Islet of Langerhans (tissue), 1 donor: ENCODE measurements at regions not wholly inside any gene's neighbourhood (a gene's known extent, or its start where the extent isn't known, plus 50 kb on each side); places are given as distances from the start of the nearest gene placed in this dataset.

Experiments used
- FAIRE-seq: peaks from one replicate; lab custom pipeline; 2011; peaks lifted over from hg19 to GRCh38; lab: Jason Lieb, UNC

DNA sequence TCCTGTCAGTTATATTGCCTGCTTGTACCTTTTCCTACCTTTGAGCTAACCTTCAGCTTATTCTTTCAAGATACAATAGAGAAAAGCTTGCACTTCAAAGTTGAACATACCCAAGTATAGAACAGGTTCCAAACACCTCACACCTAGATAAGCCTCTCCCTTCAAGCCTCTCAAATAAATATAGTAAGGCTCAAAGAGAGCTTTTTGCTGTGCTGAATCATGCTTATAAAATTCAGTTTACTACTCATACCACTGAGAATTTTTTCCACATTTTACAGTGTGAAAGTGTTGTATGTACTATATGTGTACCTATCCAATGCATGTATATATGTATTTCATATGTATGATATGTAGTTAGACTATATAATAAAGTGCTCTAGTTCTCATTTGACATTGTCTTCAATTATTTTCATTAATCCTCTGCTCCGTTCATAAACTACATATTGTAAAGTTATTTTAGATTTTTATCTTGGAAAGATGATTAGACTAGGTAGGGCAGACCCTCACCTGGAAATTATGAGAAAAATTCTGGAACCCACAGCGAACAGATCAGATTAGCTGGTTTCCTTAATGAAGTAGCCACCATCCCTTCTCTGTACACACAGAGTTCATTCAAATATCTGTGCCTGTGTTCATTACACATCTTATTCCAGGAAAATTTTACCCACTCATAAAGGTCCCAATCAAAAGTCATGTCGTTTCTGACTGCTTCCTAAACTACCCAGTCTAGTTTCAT lies 149.2 kb upstream of the RGMB start:
- FAIRE-seq: no peak

DNA sequence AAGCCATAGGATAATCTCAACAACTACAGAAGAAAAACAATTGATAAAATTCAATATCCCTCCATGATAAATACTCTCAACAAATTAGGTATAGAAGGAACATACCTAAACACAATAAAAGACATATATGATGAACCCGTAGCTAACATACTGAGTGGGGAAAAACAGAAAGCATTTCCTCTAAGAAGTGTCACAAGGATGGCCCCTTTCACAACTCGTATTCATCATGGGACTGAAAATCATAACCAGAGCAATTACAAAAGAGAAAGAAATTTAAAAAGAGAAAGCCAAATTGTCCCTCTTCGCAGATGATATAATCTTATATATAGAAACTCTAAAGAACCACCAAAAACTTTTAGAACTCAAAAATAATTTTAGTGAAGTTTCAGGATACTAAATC lies 146.3 kb upstream of the RGMB start:
- FAIRE-seq: no peak

DNA sequence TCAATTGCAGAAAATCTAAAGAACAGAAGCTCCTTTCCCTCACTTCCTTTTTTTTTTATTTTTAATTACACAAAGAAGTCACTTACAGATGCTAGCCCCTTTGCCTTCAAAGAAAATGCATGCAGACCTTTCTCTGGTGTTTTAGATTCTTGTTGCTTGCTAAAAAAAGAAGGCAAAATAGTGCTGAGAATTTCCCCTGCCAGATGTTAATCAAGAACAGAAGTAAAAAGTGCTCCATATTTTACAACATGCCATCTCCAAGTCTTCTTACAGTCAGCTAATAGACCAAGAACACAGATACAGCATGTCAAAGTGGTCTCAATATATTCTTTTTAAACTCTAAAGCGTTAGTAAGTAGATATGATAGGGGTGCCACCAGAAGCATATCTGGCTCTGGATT lies 142.8 kb upstream of the RGMB start:
- no peak for FAIRE-seq

DNA sequence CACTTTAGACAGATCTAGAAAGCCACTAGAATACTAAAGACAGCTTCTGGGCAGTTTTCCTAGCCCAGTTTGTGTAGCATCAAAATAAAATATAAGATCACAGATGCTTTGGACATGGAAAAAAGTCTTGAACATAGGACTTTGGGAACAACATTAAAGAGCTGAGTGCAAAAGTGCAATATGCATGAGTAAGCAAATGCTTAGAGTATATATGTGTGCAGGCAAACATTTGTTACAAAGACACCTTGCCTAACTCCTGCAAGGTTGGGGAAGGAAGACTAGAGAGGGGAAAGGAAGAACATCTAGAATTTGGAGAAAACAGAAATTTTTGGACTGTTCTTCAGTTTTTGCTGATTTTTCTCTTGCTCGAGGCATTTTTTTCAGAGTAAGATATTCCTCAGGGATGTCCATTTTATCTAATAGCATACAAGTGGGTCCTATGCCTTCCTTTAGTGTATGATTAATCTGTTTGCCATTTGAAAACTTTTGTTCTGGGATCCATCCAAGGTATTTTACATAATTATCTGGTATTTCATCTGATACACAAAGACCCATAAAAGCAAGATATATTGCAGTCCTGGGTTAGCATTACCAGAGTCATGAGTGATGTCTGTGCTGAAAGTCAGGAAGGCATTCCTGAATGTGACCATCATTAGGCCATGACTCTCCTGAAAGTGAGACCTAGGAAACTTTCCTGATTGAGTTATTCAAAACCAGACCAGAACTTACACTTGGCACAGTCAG lies 142.0 kb upstream of the RGMB start:
- FAIRE-seq: no peak

DNA sequence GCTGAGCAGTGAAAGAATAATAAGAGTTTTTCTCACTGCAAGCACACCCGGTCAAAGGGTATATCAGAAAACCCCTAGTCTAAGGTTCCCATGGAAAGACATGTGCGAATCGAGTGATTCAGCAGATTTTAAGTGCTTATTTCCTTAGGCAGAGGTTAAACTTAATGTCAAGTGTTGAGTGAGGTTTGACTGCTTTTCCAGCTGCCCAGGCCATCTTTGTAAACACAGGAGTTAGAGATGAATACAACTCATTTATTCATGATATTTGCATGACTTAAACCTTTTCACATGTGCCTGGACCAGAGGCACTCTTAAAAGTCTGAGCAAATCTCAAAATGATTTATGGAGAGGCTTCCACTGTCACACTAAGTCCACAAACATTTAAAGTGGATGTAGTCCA lies 137.8 kb upstream of the RGMB start:
- FAIRE-seq: no peak

DNA sequence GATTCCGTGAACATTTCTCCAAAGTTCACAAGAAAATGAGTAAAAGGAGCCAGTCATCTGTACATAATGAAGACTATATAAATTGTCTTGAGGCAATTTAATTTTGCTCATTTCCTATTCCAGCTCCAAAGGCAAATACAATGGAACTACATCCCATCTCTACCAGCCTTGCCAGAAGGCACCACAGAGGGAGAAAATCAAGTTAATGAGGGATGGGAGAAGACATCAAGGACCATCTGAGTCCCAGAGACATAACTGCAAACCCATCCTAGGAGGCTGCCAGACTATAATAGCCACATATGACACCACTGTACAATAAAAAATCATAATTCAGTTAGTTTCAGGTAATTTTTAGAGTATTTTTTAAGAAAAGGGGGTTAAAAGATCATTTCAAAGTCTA lies 136.3 kb upstream of the RGMB start:
- FAIRE-seq: no peak

DNA sequence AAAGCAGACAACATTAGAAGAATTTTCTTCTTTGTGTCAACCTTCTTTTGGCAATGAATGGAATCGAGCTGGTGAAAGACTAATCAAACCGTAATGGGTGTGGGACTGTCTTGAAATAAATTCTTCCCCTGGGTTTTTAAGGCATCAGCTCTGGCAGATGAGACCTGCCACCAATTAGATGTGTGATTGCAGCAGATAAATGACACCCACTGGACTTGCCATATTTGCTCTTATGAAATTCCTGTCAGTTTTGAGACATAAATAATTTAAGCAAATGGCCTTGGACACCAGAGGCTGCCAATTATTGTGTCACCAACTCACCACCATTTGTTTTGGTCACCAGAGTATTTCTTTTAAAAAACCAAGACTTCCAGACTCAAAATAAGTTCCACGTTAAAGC lies 135.9 kb upstream of the RGMB start:
- no peak for FAIRE-seq

DNA sequence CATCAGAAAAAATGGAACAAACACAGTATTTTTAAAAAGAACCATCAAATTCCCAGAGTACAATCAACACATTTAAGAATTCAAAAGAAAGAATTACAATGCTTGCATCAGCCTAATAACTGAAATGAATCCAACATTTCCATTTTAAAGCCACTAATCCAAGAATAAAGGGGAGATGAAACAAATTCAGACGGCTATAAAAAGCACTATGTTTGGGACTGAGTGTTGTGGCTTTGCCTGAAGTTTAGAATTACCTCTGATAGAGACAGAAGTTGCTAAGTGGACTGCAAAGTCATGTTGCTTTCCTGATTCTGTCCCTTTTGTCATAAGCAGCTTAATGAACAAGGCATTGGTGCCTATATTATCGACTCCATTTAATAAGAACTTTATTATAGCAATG lies 135.4 kb upstream of the RGMB start:
- no peak for FAIRE-seq

DNA sequence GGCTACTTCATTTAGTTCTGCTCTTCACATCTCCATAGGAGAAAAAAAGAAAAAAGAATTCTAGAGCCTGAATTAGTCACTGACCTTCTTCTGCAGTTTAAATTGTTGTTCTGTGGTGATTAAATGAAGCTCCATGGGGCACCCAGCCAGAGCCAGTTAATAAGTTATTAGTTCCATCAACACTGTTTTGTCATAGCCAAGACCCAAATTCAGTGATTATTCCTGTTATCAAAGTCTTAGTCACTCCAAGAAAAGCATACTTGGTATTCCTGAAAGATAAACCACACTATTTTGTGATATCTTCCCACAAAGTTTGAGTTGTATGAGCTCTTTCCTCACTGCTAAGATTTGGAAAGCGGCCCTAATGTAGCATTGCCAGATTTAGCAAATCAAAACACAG lies 134.8 kb upstream of the RGMB start:
- no peak for FAIRE-seq

DNA sequence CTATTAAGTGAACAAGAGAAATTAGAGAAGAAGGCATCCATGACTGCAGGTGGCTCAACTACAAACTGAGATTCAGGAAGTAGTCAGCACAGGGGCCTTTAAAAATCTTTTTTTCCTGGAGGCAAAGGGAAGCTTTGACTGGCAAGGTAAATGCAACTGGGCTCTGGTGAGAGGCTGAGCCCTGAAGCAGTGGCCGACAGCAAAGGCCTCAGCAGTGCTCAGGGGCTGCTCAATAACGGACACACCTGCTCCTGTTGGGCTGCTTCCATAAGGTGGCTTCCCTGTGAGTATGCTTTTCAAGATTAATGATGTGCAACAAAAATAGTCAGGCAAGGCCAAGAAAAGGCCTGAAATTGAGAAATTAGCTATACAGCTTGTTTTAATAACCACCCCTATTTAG lies 134.2 kb upstream of the RGMB start:
- FAIRE-seq: no peak

DNA sequence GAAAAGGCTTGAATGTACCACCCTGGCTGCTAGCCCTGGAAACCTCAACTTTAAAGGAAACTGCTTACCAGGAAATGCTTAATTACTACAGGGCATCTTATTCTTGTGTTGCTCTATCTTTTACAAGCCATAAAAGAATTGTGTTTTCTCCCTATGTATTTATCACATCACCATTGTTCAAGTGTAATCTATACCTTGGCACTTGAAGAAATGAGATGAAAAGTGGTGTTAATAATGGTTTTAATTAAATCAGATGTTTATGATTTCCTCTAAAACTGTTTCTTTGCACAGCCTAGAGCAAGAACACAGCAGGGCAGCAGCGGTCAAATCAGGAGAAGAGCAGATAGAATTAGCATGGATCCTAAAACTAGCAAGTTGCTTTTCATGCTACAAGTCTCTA lies 131.8 kb upstream of the RGMB start:
- no peak for FAIRE-seq

DNA sequence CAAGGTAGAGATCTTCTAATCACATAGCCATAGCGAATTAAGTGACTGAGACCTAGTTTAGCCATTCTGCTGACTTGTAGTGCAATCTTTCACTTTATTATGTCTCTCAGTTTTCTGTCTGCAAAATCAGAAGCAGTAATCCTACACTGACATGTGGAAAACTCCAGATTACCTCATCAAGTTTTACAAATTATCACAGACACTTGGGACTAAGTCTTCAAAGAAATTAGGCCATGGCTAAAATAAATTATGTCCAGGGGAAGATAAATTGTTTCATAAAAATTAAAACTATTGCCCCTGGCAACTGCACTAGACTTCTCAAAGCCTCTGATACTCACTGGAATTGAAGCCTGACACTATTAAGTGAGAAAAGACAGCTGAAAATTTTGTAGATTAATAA lies 129.9 kb upstream of the RGMB start:
- no peak for FAIRE-seq

DNA sequence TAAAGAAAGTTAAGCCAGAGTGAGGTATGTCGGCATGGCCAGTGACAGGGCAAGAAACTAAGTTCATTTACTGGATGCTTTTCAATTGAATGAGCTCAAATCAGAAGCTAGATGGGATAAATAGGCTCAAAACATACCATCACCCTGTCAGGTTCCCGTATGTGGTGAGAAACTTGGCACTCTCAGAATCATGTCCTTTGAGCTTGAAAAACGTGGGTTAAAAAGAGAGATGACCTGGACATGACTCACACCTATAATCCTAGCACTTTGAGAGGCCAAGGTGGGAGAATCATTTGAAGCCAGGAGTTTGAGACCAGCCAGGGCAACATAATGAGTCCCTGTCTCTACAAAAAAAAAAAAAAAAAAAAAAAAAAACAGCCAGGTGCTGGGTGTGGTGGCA lies 121.7 kb upstream of the RGMB start:
- no peak for FAIRE-seq

DNA sequence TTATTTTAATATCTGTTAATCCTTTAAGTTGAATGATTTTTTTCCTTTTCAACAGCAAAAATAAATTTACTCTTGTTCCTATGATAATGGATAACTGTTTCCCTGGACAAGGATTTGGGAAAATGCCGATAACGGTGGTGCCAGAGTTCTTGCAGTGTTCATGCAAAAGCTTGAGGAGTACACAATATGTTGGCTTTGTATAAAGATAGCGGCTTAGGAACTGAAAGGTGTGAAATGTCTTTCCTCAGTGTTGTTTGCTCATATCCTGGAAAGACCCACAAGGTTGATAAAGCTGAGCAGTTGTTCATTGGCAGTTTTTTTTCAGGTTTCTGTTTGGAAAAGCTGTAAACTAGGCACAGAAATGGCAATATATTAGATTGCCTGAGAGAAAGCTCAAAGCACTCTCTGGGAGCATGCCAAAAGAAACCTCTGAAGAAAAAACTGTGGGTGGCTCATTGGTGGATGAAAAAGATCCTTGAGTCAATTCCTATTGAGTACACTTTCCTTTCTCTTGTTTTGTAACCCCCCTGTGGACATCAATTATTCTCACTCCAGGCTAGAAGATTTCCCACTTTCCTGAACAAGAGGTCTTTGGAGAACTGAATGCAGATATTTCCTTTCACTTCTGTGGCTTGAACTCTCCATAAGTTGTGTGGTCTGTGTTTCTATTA lies 117.2 kb upstream of the RGMB start:
- FAIRE-seq: no peak

DNA sequence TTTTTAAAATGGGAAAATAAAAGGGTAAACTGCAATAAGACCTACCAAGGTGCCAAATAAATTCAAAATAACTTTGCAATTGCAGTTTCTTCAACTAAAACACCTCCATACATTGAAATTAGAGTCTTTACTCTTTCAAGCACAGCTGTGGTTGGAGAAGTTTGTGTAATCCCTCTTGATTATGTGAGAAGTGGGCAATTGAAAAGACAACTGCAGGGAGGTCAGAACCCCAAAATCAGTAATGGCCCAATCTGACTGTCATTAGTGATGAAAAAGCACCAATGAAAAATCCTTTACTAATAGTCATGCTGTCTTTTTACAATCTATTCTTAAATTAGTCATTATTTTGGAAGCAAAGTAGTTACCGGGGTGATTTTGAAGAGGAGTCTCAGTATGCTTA lies 116.7 kb upstream of the RGMB start:
- FAIRE-seq: no peak

DNA sequence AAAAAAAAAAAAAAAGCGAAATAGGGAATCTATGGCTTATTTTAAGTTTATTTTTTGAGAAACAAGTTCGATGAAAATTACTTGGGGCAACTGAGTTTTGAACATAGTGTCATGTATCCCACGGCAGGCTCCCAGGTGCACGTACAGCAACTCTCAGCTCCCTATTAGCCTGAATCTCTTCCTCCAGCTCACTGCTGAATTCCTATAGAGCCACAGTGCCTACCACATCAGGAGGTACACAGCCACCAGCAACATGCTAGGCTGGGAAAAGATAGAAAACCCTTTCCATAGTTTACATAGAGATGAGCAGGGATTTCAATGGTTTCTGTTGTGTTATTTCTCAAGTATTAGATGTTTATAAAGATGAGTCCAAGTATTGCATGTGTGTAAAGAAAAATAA lies 115.9 kb upstream of the RGMB start:
- FAIRE-seq: no peak

DNA sequence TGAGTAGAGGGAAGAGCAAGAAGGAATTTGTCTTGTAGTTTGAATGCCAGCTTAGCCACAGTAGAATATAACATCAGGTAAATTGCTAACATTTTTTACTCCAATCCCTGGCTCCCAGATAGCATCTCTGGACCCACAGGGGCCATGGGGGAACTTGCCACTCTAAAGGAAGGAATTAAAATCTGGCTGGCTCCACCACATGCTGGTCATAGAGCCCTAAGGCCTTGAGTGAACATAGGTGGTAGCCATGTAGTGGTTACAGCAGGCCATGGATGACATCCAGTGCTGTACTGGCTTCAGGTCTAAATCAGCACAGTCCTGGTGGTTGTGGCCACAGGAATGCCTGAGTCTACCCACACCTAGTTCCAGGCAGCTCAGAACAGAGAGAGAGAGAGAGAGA lies 109.9 kb upstream of the RGMB start:
- FAIRE-seq: no peak

DNA sequence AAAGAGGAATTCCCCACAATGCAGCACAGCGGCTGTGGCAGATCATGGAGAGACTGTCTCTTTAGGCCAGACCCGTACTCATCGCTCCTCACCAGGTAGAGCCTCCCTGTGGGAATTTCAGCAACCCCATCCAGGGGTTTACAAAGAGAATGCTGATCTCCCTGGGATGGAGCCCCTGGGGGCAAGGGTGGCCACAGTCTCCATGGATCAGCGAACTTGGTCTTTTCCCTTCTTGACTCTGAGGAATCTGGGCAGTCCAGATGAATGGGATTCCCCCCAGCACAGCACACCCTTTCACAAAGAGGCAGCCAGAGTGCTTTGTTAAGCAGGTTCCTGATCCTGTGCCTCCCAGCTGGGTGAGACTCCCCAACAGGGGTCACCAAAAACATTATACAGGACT lies 108.7 kb upstream of the RGMB start:
- FAIRE-seq: no peak

DNA sequence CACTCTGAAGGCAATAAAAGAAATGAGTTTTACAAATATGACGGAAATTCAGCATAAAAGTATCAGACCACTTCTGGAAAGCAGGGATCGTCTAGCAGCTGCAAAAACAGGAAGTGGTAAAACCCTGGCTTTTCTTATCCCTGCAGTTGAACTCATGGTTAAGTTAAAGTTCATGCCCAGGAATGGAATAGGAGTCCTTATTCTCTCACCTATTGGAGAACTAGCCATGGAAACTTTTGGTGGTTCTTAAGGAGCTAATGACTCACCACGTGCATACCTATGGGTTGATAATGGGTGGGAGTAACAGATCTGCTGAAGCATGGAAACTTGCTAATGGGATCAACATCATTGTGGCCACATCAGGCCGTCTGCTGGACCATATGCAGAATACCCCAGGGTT lies 93.5 kb upstream of the RGMB start:
- no peak for FAIRE-seq

DNA sequence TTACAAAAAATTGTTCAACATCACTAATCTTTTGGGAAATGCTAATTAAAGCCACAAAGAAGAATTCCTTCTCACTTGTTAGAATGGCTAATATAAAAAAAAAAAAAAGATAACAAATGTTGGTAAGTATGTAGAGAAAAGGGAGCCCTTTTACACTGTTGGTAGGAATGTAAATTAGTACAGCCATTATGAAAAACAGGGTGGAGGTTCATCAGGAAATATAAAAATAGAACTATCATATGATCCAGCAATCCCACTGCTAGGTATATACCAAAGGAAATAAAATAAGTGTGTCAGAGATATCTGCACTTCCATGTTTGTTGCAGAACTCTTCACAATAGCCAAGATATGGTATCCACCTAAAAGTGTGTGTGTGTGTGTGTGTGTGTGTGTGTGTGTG lies 83.5 kb upstream of the RGMB start:
- FAIRE-seq: no peak

DNA sequence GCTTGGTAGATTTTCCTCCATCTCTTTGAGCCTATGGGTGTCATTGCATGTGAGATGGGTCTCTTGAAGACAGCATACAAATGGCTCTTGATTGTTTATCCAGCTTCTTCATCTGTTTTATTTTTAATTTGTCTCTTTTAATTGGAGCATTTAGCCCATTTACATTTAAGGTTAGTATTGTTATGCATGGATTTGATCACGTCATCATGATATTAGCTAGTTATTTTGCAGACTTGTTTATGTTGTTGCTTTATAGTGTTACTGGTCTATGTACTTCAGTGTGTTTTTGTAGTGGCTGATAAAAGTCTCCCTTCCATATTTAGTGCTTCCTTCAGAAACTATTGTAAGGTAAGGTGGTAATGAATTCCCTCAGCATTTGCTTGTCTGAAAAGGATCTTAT lies 78.6 kb upstream of the RGMB start:
- no peak for FAIRE-seq

DNA sequence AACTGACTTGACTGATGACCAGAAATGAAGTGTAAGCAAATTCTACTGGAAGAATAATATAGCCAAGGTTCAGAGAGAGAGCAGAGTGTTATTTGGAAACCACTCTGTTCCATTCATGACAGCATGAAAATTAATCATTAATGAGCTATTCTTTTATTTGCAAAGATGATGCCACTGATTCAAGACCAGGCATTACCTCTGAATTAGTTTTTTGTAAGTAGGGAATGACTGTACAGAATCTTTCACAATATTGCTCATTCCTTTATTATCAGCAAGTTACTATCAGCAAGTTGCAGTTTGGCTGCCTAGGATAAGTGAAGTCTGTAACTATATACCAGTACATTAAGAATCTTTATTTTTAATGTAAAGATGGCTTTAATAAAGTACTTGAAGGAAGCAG lies 75.1 kb upstream of the RGMB start:
- FAIRE-seq: no peak

DNA sequence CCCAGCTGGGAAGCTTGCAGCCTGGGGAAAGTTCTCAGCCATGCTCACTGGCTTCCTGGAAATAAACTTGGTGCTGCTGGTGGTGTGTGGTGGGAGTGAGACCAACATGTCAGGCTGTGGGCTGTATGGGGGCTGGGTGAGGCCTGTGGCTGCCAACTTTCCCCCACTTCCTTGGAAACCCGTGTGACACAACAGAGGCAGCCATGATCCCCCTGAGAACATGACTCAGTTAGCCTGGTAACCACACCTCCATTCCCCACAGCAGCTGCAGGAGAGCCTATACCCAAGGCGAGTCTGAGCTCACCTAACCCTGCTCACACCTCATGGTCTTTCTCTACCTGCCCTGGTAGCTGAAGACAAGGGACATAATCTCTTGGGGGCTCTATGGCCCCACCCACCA lies 72.7 kb upstream of the RGMB start:
- no peak for FAIRE-seq

DNA sequence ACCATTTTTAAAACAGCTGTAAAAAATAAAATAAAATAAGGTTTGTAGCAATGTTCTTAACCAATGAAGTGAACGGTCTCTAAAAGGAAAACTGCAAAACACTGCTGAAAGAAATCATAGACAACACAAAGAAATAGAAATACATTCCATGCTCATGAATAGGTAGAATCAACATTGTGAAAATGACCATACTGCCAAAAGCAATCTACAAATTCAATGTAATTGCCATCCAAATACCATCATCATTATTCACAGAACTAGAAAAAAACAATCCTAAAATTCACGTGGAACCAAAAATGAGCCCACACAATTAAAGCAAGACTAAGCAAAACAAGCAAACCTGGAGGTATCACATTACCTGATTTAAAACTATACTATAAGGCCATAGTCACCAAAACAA lies 67.6 kb upstream of the RGMB start:
- no peak for FAIRE-seq
